Spleen (tissue), 11 donors: ENCODE measurements at regions not wholly inside any gene's neighbourhood (a gene's known extent, or its start where the extent isn't known, plus 50 kb on each side); places are given as distances from the start of the nearest gene placed in this dataset.
"Not testable (repeated sequence)": the region's sequence is repeated elsewhere in the genome, so short reads cannot be mapped to it uniquely, and the experiment has no call there.

Source experiments
- DNase-seq: peaks from one replicate; pipeline ENCODE4 v3.0.0-alpha.2; 2020
- H3K27ac ChIP-seq, 8 donors: fragments of 200-600 bp; sonication (generic) in 7 of 8; 1 replicate in 4 of 8; 2 replicates in 4 of 8; pipeline versions ENCODE4 v1.5.0 to v1.8.0; 2016 to 2021; ENCODE audit warnings: inconsistent platforms in 4 of 8, mild to moderate bottlenecking in 4 of 8, moderate library complexity in 1 of 8
- H3K27me3 ChIP-seq, 7 donors: fragments of 200-600 bp; sonication (generic) in 6 of 7; replicated peaks in 1 of 7; 1 replicate in 4 of 7; 2 replicates in 3 of 7; pipeline versions ENCODE4 v1.5.0 to v1.8.0; 2016 to 2021; ENCODE audit warnings: inconsistent platforms in 3 of 7, mild to moderate bottlenecking in 1 of 7
- H3K36me3 ChIP-seq, 6 donors: fragments of 200-600 bp; sonication (generic) in 5 of 6; 1 replicate in 4 of 6; 2 replicates in 2 of 6; pipeline versions ENCODE4 v1.5.0 to v1.8.0; 2016 to 2021; ENCODE audit warnings: inconsistent platforms in 2 of 6
- H3K4me1 ChIP-seq, 6 donors: fragments of 200-600 bp; sonication (generic) in 5 of 6; 1 replicate in 3 of 6; 2 replicates in 3 of 6; pipeline versions ENCODE4 v1.5.0 to v1.8.0; 2016 to 2021; ENCODE audit warnings: inconsistent platforms in 3 of 6
- H3K4me3 ChIP-seq, 8 donors: fragments of 200-600 bp; sonication (generic) in 7 of 8; 1 replicate in 4 of 8; 2 replicates in 4 of 8; pipeline versions ENCODE4 v1.5.0 to v1.8.0; 2016 to 2021; ENCODE audit warnings: inconsistent platforms in 4 of 8, mild to moderate bottlenecking in 4 of 8, moderate library complexity in 2 of 8
- H3K9me3 ChIP-seq, 8 donors: fragments of 200-600 bp; sonication (generic) in 7 of 8; 1 replicate in 4 of 8; 2 replicates in 4 of 8; pipeline versions ENCODE4 v1.5.0 to v1.8.0; 2016 to 2021; ENCODE audit warnings: inconsistent platforms in 4 of 8
- POLR2A ChIP-seq, 3 donors: fragments of 450-650 bp; IDR thresholded peaks; one replicate each; pipeline ENCODE4 v1.5.1; 2017; ENCODE audit warnings: antibody characterized with exemption in 3 of 3, mild to moderate bottlenecking in 1 of 3
- POLR2AphosphoS5 ChIP-seq, 3 donors: sonication (generic); formaldehyde crosslinking; IDR thresholded peaks; one replicate each; pipeline ENCODE4 v1.5.1; 2017; ENCODE audit warnings: antibody characterized with exemption in 3 of 3
- WGBS, 5 donors: extraction: QIAGEN DNeasy Blood & Tissue Kit in 3 of 5; methylation state at CpG; one replicate each; pipeline versions ENCODE4 v1.1.5 to v1.1.7; 2013 to 2018; 5-methylcytosine and 5-hydroxymethylcytosine counted together
- intact Hi-C: fragments of 100-400 bp; cut with DNase I; formaldehyde crosslinking; loops from one replicate; pipeline ENCODE4 v1.15.0; 2023; ENCODE audit warnings: low total_unique reads
- TF ChIP-seq, protein P1 (sequence below), 11 experiments: fragments of 200-600 bp in 7 of 11; fragments of 450-650 bp in 4 of 11; sonication (generic) in 4 of 11; IDR thresholded peaks in 8 of 11; conservative IDR thresholded peaks in 3 of 11; 1 replicate in 7 of 11; 2 replicates in 4 of 11; pipeline versions ENCODE4 v1.4.0 to v1.8.0; 2016 to 2021; ENCODE audit warnings: antibody characterized with exemption in 11 of 11, inconsistent platforms in 4 of 11, mild to moderate bottlenecking in 1 of 11
- donor health status: healthy with polysubstance abuse.
- donor health status: DM: no; HTN: no; CAD: no; lungs with moderate emphysema.
- donor health status: DM: no; HTN: no; CAD: no.
- donor health status: Bipolar disorder and iron deficiency.
- donor health status: healthy.
- donor health status: DM: no; HTN: no; CAD: no.
- donor health status: DM: yes; HTN: yes; CAD: no.

DNA sequence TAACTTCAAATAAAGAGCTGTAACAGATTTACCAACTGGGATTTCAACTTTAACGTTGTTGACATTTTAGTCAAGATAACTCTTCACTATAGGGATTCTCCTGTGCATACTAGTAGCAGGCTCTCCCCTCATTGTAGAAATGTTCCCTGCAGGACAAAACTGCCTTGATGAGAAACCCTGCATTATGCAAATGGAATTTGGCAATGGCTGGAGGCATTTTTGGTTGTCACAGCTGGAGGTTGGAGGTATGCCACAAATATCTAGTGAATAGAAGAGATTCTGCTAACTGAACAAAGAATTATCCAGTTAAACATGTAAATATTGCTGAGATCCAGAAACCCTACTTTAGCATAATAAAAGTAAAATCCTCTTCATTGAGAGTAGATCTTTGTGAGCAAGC is 928.8 kb upstream of the ALCAM start:
- intact Hi-C loops, result no loop called here
- 0 to 57% (median 34%) methylated on average over 1 of the region's 1 CpG for WGBS, 5 donors
- DNase-seq, result no peak
- no peaks in the 10 kb centered on the region for H3K9me3 ChIP-seq
- H3K4me3 ChIP-seq, result no peak overlapping the region
- no peaks in the 10 kb centered on the region for H3K4me1 ChIP-seq
- no peaks in the 10 kb centered on the region for H3K36me3 ChIP-seq
- TF ChIP-seq POLR2AphosphoS5 (IDR thresholded peaks at IDR 0.05) (no peak), POLR2A (IDR thresholded peaks at IDR 0.05) (no peak)
- TF ChIP-seq, protein P1, sequence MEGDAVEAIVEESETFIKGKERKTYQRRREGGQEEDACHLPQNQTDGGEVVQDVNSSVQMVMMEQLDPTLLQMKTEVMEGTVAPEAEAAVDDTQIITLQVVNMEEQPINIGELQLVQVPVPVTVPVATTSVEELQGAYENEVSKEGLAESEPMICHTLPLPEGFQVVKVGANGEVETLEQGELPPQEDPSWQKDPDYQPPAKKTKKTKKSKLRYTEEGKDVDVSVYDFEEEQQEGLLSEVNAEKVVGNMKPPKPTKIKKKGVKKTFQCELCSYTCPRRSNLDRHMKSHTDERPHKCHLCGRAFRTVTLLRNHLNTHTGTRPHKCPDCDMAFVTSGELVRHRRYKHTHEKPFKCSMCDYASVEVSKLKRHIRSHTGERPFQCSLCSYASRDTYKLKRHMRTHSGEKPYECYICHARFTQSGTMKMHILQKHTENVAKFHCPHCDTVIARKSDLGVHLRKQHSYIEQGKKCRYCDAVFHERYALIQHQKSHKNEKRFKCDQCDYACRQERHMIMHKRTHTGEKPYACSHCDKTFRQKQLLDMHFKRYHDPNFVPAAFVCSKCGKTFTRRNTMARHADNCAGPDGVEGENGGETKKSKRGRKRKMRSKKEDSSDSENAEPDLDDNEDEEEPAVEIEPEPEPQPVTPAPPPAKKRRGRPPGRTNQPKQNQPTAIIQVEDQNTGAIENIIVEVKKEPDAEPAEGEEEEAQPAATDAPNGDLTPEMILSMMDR (IDR thresholded peaks at IDR 0.05 in 8 of 11, conservative IDR thresholded peaks at IDR 0.05 in 3 of 11), result no peak
- no peaks in the 10 kb centered on the region for H3K27me3 ChIP-seq
- H3K27ac ChIP-seq, result no peak overlapping the region

DNA sequence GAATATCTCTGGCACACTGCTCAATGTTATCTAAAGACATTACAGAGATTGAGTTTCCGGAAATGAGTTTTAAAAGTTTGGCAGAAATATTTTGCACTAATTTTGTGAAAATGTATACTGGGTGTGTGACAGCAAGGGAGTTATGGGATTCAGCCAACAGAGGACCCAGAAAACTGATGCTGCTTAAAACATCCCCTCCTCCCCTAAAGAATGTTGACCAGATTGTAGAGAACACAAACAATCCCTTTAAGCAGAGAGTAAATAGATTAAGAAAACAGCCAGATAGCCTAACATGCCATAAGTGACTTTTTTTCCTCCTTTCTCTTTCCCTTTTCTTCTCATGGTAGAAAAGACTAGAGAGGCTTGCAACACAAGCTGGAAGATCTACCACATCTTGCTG is 928.0 kb upstream of the ALCAM start:
- intact Hi-C loops, result no loop called here
- DNase-seq, result no peak
- H3K36me3 ChIP-seq, result no peaks in the 10 kb centered on the region
- no peak overlapping the region for H3K4me3 ChIP-seq
- no peaks in the 10 kb centered on the region for H3K9me3 ChIP-seq
- no peaks in the 10 kb centered on the region for H3K27me3 ChIP-seq
- 72 to 93% (median 75%) methylated on average over 1 of the region's 1 CpG for WGBS, 5 donors
- TF ChIP-seq, protein P1 (IDR thresholded peaks at IDR 0.05 in 8 of 11, conservative IDR thresholded peaks at IDR 0.05 in 3 of 11), result no peak
- TF ChIP-seq POLR2AphosphoS5 (IDR thresholded peaks at IDR 0.05), result no peak
- TF ChIP-seq POLR2A (IDR thresholded peaks at IDR 0.05), result no peak
- no peak overlapping the region for H3K27ac ChIP-seq
- H3K4me1 ChIP-seq, result no peaks in the 10 kb centered on the region

DNA sequence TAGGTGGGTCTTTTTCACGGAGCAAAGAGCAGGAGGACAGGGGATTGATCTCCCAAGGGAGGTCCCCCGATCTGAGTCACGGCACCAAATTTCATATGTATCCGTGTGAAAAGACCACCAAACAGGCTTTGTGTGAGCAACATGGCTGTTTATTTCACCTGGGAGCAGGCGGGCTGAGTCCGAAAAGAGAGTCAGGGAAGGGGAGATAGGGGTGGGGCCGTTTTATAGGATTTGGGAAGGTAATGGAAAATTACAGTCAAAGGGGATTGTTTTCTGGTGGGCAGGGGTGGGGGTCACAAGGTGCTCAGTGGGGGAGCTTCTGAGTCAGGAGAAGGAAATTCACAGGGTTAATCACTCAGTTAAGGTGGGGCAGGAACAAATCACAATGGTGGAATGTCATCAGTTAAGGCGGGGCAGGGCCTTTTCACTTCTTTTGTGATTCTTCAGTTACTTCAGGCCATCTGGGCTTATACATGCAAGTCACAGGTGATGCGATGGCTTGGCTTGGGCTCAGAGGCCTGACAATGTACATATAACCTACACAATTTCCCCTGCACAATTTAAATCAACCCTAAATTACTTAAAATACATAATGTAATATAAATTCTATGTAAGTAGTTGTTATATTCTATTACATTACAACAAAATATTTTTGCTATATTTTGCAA is 921.3 kb upstream of the ALCAM start:
- H3K27me3 ChIP-seq, H3K9me3 ChIP-seq, H3K36me3 ChIP-seq, H3K4me1 ChIP-seq, H3K4me3 ChIP-seq, intact Hi-C loops, H3K27ac ChIP-seq, DNase-seq: not testable (repeated sequence)
- WGBS, 5 donors, result 78 to 90% (median 84%) methylated on average over 8 to 9 of the region's 9 CpGs

DNA sequence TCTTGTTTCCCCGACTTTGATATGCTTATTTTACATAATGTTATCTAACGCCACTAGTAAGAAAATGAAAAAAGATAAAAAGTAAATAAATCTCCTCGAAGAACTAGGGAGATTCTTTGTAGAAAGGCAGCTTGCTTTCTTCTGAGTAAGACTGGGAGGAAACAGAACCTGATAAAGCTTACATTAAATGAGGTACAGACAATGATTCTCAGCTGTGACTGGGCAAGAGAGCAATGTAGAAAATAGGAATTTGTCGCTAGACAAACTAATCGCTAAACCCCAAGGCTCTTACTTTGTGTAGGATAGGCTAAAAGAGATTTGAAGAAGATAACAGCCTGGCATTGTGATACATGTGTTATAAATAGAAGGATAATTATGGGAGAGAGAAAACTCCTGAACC is 919.0 kb upstream of the ALCAM start:
- no peaks in the 10 kb centered on the region for H3K9me3 ChIP-seq
- H3K4me1 ChIP-seq, result no peaks in the 10 kb centered on the region
- 65 to 76% (median 72%) methylated on average over 5 of the region's 5 CpGs for WGBS, 5 donors
- no peak overlapping the region for H3K4me3 ChIP-seq
- no peaks in the 10 kb centered on the region for H3K27me3 ChIP-seq
- H3K27ac ChIP-seq, result no peak overlapping the region
- no peak for TF ChIP-seq POLR2AphosphoS5 (IDR thresholded peaks at IDR 0.05)
- no peak for TF ChIP-seq POLR2A (IDR thresholded peaks at IDR 0.05)
- TF ChIP-seq, protein P1 (IDR thresholded peaks at IDR 0.05 in 8 of 11, conservative IDR thresholded peaks at IDR 0.05 in 3 of 11), result no peak
- no peak for DNase-seq
- H3K36me3 ChIP-seq, result no peaks in the 10 kb centered on the region
- intact Hi-C loops, result no loop called here

DNA sequence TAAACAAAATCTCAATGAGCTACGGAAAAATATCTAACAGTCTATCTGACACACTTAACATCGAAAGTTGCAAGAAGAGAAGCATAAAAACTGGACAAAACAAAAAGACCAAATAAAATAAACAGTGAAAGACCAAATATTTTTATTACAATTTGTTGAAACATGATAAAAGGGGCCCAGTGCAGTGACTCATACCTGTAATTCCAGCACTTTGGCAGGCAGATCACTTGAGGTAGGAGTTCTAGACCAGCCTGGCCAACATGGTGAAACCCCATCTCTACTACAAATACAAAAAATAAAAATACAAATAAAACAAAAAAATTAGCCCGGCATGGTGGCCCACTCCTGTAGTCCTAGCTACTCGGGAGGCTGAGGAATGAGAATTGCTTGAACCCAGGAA is 914.0 kb upstream of the ALCAM start:
- no peaks in the 10 kb centered on the region for H3K36me3 ChIP-seq
- H3K9me3 ChIP-seq, result no peaks in the 10 kb centered on the region
- no peaks in the 10 kb centered on the region for H3K27me3 ChIP-seq
- H3K4me1 ChIP-seq, result no peaks in the 10 kb centered on the region
- DNase-seq, result no peak
- TF ChIP-seq POLR2AphosphoS5 (IDR thresholded peaks at IDR 0.05) (no peak), POLR2A (IDR thresholded peaks at IDR 0.05) (no peak)
- TF ChIP-seq, protein P1 (IDR thresholded peaks at IDR 0.05 in 8 of 11, conservative IDR thresholded peaks at IDR 0.05 in 3 of 11), result no peak
- 88 to 92% (median 91%) methylated on average over 4 of the region's 4 CpGs for WGBS, 5 donors
- H3K27ac ChIP-seq, result no peak overlapping the region
- H3K4me3 ChIP-seq, result no peak overlapping the region
- intact Hi-C loops, result no loop called here
